ENCODE measurements at regions not wholly inside any gene's neighbourhood (a gene's known extent, or its start where the extent isn't known, plus 50 kb on each side); places are given as distances from the start of the nearest gene placed in this dataset.
"Not testable (repeated sequence)": the region's sequence is repeated elsewhere in the genome, so short reads cannot be mapped to it uniquely, and the experiment has no call there.

DNA sequence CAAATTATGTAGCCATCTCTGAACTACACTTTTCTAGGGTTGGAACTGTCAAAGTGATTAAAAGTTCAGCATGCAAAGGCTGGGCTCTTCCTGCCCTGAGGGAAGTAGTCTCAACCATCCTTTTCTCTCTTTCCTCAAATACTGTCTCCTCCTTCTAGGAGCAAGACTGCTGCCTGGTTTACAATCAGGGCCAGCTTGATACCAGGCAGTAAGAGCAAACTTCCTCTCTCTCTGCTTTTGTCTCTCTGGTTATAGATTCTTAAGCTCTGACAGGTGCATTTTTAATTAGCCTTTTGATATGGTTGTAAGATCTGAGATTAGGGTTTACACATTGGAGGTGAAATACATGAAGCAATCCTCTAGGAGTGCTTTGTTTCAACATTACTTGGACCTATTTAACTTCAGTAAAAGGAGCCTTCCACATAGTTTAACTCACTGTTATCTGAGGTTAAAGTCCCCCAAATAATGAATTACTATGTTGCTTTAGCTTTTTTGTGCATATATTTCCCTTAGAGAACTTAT is 436.1 kb downstream of the SPATA31D1 start:
- Histone ChIP-seq H3K4me1 (ENCODE audit: control insufficient read depth in 1 of 2, insufficient read depth in 2 of 2, low read length in 2 of 2) (no peaks in the 10 kb centered on the region), H3K9me3 (ENCODE audit: control insufficient read depth in 1 of 2, insufficient read depth in 1 of 2, low read depth in 1 of 2, low read length in 2 of 2) (peaks cover 0 to 3% of the 10 kb centered on the region in 2 experiments; a peak in 1 of 4 replicates), H3K9me2 (ENCODE audit: insufficient read depth) (no peaks in the 10 kb centered on the region), H3K4me3 (replicated peaks in 1 of 2; ENCODE audit: low read depth in 1 of 2, low read length in 2 of 2) (no peak overlapping the region), H3K4me2 (ENCODE audit: low read length) (no peak overlapping the region), H3K36me3 (ENCODE audit: control insufficient read depth in 1 of 2, insufficient read depth in 2 of 2, low read length in 2 of 2) (no peaks in the 10 kb centered on the region), H3K27me3 (ENCODE audit: insufficient read depth, low read length) (no peaks in the 10 kb centered on the region), H2AFZ (ENCODE audit: low read depth, low read length, poor library complexity, severe bottlenecking) (no peak overlapping the region), H3K27ac (ENCODE audit: low read depth, low read length) (no peak overlapping the region), H3K79me2 (ENCODE audit: insufficient read depth, low read length) (no peaks in the 10 kb centered on the region), H4K20me1 (ENCODE audit: insufficient read depth) (no peaks in the 10 kb centered on the region), H3K9ac (ENCODE audit: low read length) (no peak overlapping the region)
- RAD21 ChIA-PET (ENCODE audit: low non-redundant PET in 1 of 2, low total read pairs in 2 of 2, uncharacterized antibody in 2 of 2, unreplicated experiment in 2 of 2): no interaction called here
- ATAC-seq: no peak
- POLR2A ChIA-PET: no interaction called here
- BruUV-seq (replicated peaks): no TSS peak
- DNase-seq (ENCODE audit: low read depth, low spot score): no peak
- CTCF ChIA-PET: no interaction called here
- TF ChIP-seq CBX3 (IDR thresholded peaks at IDR 0.05; ENCODE audit: low read depth) (no peak), POLR2AphosphoS5 (IDR thresholded peaks at IDR 0.05; ENCODE audit: low read depth, low read length) (no peak)
- TF ChIP-seq, protein P1, sequence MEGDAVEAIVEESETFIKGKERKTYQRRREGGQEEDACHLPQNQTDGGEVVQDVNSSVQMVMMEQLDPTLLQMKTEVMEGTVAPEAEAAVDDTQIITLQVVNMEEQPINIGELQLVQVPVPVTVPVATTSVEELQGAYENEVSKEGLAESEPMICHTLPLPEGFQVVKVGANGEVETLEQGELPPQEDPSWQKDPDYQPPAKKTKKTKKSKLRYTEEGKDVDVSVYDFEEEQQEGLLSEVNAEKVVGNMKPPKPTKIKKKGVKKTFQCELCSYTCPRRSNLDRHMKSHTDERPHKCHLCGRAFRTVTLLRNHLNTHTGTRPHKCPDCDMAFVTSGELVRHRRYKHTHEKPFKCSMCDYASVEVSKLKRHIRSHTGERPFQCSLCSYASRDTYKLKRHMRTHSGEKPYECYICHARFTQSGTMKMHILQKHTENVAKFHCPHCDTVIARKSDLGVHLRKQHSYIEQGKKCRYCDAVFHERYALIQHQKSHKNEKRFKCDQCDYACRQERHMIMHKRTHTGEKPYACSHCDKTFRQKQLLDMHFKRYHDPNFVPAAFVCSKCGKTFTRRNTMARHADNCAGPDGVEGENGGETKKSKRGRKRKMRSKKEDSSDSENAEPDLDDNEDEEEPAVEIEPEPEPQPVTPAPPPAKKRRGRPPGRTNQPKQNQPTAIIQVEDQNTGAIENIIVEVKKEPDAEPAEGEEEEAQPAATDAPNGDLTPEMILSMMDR (IDR thresholded peaks at IDR 0.05 in 2 of 3, conservative IDR thresholded peaks at IDR 0.05 in 1 of 3; ENCODE audit: borderline replicate concordance in 1 of 3, insufficient read depth in 1 of 3, low read depth in 2 of 3, low read length in 2 of 3): no peak
- intact Hi-C loops (cut with micrococcal nuclease): no loop called here

GRCh38 chr9:82431121-82431520 is 442.5 kb downstream of the SPATA31D1 start:
- Histone ChIP-seq H3K9me2 (ENCODE audit: insufficient read depth) (no peaks in the 10 kb centered on the region), H3K9ac (ENCODE audit: low read length) (no peak overlapping the region), H3K4me1 (ENCODE audit: control insufficient read depth in 1 of 2, insufficient read depth in 2 of 2, low read length in 2 of 2) (no peaks in the 10 kb centered on the region), H3K4me3 (replicated peaks in 1 of 2; ENCODE audit: low read depth in 1 of 2, low read length in 2 of 2) (no peak overlapping the region), H3K9me3 (ENCODE audit: control insufficient read depth in 1 of 2, insufficient read depth in 1 of 2, low read depth in 1 of 2, low read length in 2 of 2) (0 out of 4 replicates have a peak, but pooled peaks cover 0 to under 1% of the 10 kb centered on the region in 2 experiments), H3K79me2 (ENCODE audit: insufficient read depth, low read length) (no peaks in the 10 kb centered on the region), H4K20me1 (ENCODE audit: insufficient read depth) (no peaks in the 10 kb centered on the region), H3K36me3 (ENCODE audit: control insufficient read depth in 1 of 2, insufficient read depth in 2 of 2, low read length in 2 of 2) (no peaks in the 10 kb centered on the region), H3K4me2 (ENCODE audit: low read length) (no peak overlapping the region), H3K27ac (ENCODE audit: low read depth, low read length) (no peak overlapping the region), H3K27me3 (ENCODE audit: insufficient read depth, low read length) (no peaks in the 10 kb centered on the region), H2AFZ (ENCODE audit: low read depth, low read length, poor library complexity, severe bottlenecking) (no peak overlapping the region)
- ATAC-seq: no peak
- ChIA-PET POLR2A (no interaction called here), RAD21 (ENCODE audit: low non-redundant PET in 1 of 2, low total read pairs in 2 of 2, uncharacterized antibody in 2 of 2, unreplicated experiment in 2 of 2) (no interaction called here), CTCF (no interaction called here)
- intact Hi-C loops (cut with micrococcal nuclease): no loop called here
- TF ChIP-seq EGR1 (IDR thresholded peaks at IDR 0.05; ENCODE audit: low read depth): no peak
- TF ChIP-seq EZH2 (IDR thresholded peaks at IDR 0.05): no peak
- BruUV-seq (replicated peaks): no TSS peak
- DNase-seq (ENCODE audit: low read depth, low spot score): no peak

- H3K27ac ChIP-seq (ENCODE audit: low read depth, low read length); H3K9me2 ChIP-seq (ENCODE audit: insufficient read depth); DNase-seq (ENCODE audit: low read depth, low spot score); RAD21 ChIA-PET (ENCODE audit: low non-redundant PET in 1 of 2, low total read pairs in 2 of 2, uncharacterized antibody in 2 of 2, unreplicated experiment in 2 of 2); H3K9ac ChIP-seq (ENCODE audit: low read length); H3K9me3 ChIP-seq (ENCODE audit: control insufficient read depth in 1 of 2, insufficient read depth in 1 of 2, low read depth in 1 of 2, low read length in 2 of 2); CTCF ChIA-PET; H3K4me3 ChIP-seq (replicated peaks in 1 of 2; ENCODE audit: low read depth in 1 of 2, low read length in 2 of 2); H4K20me1 ChIP-seq (ENCODE audit: insufficient read depth); BruUV-seq (replicated peaks); intact Hi-C loops (cut with micrococcal nuclease); H3K27me3 ChIP-seq (ENCODE audit: insufficient read depth, low read length); POLR2A ChIA-PET; H3K36me3 ChIP-seq (ENCODE audit: control insufficient read depth in 1 of 2, insufficient read depth in 2 of 2, low read length in 2 of 2); ATAC-seq; H3K79me2 ChIP-seq (ENCODE audit: insufficient read depth, low read length); H3K4me1 ChIP-seq (ENCODE audit: control insufficient read depth in 1 of 2, insufficient read depth in 2 of 2, low read length in 2 of 2); H3K4me2 ChIP-seq (ENCODE audit: low read length); H2AFZ ChIP-seq (ENCODE audit: low read depth, low read length, poor library complexity, severe bottlenecking): not testable (repeated sequence)
Measured at GRCh38 chr9:82433290-82433931, 444.8 kb downstream of the SPATA31D1 start.
